ENCODE measurements at regions not wholly inside any gene's neighbourhood (a gene's known extent, or its start where the extent isn't known, plus 50 kb on each side); places are given as distances from the start of the nearest gene placed in this dataset.

DNA sequence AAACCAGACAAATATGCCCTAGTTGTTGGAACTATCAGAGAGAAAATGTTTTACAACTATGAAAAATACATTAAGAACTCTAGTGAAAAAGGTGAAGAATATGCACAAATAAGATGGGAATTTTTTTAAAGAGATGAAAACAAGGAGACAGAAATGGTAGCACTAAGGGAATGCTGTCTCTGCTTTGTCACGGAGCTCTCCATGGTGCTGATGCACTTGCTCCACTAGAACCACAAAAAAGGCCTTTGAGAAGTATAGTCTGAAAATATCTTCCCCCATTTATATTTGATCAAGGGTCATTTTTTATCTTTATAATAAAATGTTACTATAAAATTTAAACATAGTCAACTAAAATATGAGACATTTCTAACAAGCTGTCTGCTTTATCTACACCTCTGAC lies 1655.5 kb upstream of the AGA start:
- TF ChIP-seq, protein P1, sequence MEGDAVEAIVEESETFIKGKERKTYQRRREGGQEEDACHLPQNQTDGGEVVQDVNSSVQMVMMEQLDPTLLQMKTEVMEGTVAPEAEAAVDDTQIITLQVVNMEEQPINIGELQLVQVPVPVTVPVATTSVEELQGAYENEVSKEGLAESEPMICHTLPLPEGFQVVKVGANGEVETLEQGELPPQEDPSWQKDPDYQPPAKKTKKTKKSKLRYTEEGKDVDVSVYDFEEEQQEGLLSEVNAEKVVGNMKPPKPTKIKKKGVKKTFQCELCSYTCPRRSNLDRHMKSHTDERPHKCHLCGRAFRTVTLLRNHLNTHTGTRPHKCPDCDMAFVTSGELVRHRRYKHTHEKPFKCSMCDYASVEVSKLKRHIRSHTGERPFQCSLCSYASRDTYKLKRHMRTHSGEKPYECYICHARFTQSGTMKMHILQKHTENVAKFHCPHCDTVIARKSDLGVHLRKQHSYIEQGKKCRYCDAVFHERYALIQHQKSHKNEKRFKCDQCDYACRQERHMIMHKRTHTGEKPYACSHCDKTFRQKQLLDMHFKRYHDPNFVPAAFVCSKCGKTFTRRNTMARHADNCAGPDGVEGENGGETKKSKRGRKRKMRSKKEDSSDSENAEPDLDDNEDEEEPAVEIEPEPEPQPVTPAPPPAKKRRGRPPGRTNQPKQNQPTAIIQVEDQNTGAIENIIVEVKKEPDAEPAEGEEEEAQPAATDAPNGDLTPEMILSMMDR (IDR thresholded peaks at IDR 0.05; ENCODE audit: low read length): no peak
- no peak for TF ChIP-seq EZH2 (optimal IDR thresholded peaks at IDR 0.05; ENCODE audit: low read depth, low read length)

All from MM.1S (cell line).